WERI-Rb-1 (cell line): ENCODE measurements at regions not wholly inside any gene's neighbourhood (a gene's known extent, or its start where the extent isn't known, plus 50 kb on each side); places are given as distances from the start of the nearest gene placed in this dataset.

ENCODE experiments used
- DNase-seq: peaks from one replicate; pipeline ENCODE4 v3.0.0-alpha.2; 2020
- H3K27ac ChIP-seq: fragments of 250-450 bp; sonication (Bioruptor Pico); 2 replicates; pipeline ENCODE4 v1.5.1; 2020; ENCODE audit warnings: mild to moderate bottlenecking, moderate library complexity
- H3K27me3 ChIP-seq: fragments of 250-450 bp; sonication (Bioruptor Pico); 2 replicates; pipeline ENCODE4 v1.5.1; 2021; ENCODE audit warnings: mild to moderate bottlenecking, low read depth, moderate library complexity; ENCODE audit not compliant: insufficient read depth, severe bottlenecking
- H3K36me3 ChIP-seq: fragments of 250-450 bp; sonication (Bioruptor Pico); 2 replicates; pipeline ENCODE4 v1.5.1; 2020; ENCODE audit warnings: mild to moderate bottlenecking, moderate library complexity
- H3K4me3 ChIP-seq: 2 replicates; pipeline ENCODE4 v1.5.1; 2011; ENCODE audit warnings: low read depth, mild to moderate bottlenecking, control low read depth, low read length
- H3K9me3 ChIP-seq: fragments of 250-450 bp; sonication (Bioruptor Pico); 2 replicates; pipeline ENCODE4 v1.5.1; 2021; ENCODE audit warnings: mild to moderate bottlenecking, moderate library complexity; ENCODE audit not compliant: severe bottlenecking
- CTCF ChIP-seq: IDR thresholded peaks from 2 replicates; pipeline ENCODE4 v1.5.1; 2011; ENCODE audit warnings: low read depth, mild to moderate bottlenecking, control low read depth, inconsistent platforms, low read length

- Histone ChIP-seq H3K4me3 (no peak overlapping the region), H3K9me3 (no peaks in the 10 kb centered on the region), H3K27ac (no peak overlapping the region), H3K27me3 (peaks cover 72% of the 10 kb centered on the region), H3K36me3 (no peaks in the 10 kb centered on the region)
- TF ChIP-seq CTCF = no peak
- no peak for DNase-seq
These were observed 182.6 kb upstream of the CXCL12 start for GRCh38 chr10:44567471-44567870.

GRCh38 chr10:44569193-44570091 lies 184.5 kb upstream of the CXCL12 start:
- H3K4me3 ChIP-seq = no peak overlapping the region
- no peak overlapping the region for H3K27ac ChIP-seq
- no peak for DNase-seq

GRCh38 chr10:44571701-44572100 lies 186.8 kb upstream of the CXCL12 start:
- no peak for TF ChIP-seq CTCF
- Histone ChIP-seq H3K27me3 (peaks cover 72% of the 10 kb centered on the region), H3K4me3 (no peak overlapping the region), H3K9me3 (no peaks in the 10 kb centered on the region), H3K27ac (no peak overlapping the region), H3K36me3 (no peaks in the 10 kb centered on the region)
- no peak for DNase-seq

More at GRCh38 chr10:44569193-44570091, 184.5 kb upstream of the CXCL12 start:
- no peaks in the 10 kb centered on the region for H3K9me3 ChIP-seq
- no peak for TF ChIP-seq CTCF
- H3K27me3 ChIP-seq = peaks cover 67% of the 10 kb centered on the region
- H3K36me3 ChIP-seq = no peaks in the 10 kb centered on the region

GRCh38 chr10:44572146-44572545 lies 187.2 kb upstream of the CXCL12 start:
- Histone ChIP-seq H3K36me3 (no peaks in the 10 kb centered on the region), H3K27ac (no peak overlapping the region), H3K9me3 (no peaks in the 10 kb centered on the region), H3K27me3 (peaks cover 72% of the 10 kb centered on the region), H3K4me3 (no peak overlapping the region)
- TF ChIP-seq CTCF = no peak
- no peak for DNase-seq

GRCh38 chr10:44573821-44574220 lies 188.9 kb upstream of the CXCL12 start:
- H3K9me3 ChIP-seq = no peaks in the 10 kb centered on the region
- peaks cover 73% of the 10 kb centered on the region for H3K27me3 ChIP-seq
- no peaks in the 10 kb centered on the region for H3K36me3 ChIP-seq
- no peak overlapping the region for H3K4me3 ChIP-seq
- no peak overlapping the region for H3K27ac ChIP-seq
- no peak for TF ChIP-seq CTCF
- no peak for DNase-seq
